HG02885 (cell line): ENCODE measurements at regions not wholly inside any gene's neighbourhood (a gene's known extent, or its start where the extent isn't known, plus 50 kb on each side); places are given as distances from the start of the nearest gene placed in this dataset.

ENCODE experiments used
- ATAC-seq: cut with Tn5 transposase; IDR thresholded peaks from one replicate; pipeline ENCODE4 v1.9.1; 2021; ENCODE audit warnings: mild to moderate bottlenecking; ENCODE audit not compliant: unreplicated experiment, poor library complexity

DNA sequence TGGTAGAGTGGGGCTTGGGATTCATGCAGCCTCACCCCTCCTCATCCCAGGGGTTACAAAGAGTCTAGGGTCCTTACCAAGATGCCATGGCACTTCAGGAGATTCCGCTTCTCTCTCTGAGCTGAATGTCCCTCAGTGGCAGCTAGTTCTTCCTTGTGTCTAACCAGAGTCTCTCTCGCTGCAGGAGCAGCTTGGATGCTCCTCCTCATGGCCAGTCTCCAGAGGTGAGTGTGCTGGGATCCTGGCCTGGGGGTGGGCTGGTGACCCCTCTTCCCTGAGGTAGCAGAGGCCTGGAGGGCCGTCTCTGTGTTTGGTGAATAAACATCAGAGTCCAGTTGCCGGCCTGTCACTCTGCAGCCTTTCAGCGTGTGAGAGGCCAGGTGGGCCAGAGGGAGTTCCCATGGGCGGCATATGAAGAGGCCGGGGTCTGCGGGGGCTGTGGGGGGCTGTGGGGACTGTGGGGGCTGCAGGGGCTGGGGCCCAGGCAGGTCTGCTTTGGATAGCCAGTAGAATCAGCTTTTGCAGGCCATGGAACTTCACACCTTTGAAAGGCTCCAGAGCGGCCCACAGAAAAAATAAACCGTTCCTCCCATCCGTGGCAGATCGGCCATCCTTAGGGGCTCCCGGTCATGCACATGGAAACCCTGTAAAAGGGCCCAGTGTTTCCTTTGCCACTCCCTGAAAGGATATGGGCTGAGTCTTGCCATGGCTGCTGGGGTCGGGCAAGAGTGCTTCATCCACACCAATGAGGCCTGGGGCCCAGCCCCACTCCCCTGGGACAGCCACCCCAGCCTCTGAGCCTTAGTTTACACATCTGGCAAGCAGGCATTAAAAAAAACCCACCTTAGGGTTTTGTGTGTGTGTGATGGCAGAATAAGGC is 256.4 kb downstream of the FOXD2 start:
- no peak for ATAC-seq

DNA sequence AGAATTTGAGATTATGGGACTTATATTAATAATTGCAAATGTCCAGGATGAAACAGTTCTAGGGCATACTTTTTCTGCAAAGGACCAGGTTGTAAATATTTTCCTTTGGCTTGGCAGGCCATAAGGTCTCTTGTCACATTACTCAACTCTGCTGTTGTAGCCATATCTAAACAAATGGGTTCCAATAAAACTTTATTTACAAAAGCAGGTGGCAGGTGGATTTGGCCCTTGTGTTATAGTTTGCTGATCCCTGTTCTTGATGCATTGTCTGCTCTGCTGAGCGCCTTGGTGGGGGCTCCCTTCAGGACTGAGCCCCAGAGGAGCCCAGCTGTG is 258.5 kb downstream of the FOXD2 start:
- no peak for ATAC-seq

DNA sequence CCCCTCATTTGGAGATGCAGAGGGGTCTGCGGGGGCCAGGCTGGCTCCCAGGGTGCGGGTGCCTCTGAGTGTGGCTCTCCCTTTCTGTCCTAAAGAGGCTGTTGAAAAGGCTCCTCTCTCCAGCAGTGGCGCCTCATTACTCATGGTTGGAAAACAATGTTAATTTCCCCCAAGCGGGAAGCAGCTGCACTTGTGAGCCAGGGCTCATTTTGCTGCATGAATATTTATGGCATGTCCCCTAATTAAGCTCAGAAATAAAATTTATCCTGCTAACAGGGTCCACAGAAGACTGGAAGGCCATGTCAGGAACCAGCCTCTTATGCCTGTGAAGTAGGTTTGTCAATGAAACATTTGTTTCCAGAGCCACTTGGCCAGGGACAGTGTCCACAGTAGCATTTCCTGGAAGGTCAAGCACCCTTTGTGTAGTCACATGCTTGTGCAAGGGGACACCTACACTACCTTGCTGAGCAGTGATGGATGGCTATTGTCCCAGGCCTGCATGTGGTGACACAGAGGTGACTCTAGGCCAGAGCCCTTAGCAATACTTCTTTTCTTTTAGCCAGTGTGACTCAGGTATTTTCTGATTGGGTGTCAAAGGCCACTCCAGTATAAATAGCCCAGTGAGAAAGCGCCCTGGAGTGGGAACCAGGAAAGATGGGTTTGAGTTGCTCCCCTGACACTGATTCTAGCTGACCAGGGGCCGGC is 259.0 kb downstream of the FOXD2 start:
- no peak for ATAC-seq

DNA sequence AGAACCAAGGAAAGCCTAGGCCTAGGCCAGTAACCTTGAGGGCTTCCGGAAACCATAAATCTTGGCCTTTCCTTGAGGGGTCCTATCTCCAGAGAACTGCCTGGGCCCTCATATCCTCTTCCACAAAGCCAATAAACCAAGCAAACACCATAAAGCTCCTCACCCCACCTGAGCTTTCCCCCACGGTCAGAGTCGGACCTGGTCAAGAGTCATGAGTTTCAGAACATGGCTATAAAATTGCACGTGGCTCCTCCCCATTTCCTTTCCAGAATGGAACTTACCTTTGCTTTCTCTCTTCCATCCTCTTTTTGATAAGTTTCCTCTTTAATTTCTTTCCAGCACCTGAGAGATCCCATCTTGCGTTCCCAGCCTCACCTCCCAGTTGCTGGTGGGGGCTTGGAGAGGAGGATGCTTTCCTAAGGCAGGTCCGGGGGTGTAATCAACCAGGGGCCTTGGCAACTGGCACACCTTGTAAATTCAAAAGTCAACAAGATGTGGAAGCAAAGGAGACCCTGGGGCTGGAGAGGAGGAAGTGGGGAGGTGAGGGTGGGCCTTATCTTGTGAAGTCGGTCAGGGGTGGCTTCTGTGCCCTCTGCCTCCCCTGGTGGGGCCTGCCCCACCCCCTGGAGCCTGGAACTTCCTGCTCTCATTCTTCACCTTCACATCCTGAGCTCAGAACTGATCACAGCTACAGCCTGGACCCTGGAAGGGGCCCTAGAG is 259.9 kb downstream of the FOXD2 start:
- ATAC-seq: no peak

DNA sequence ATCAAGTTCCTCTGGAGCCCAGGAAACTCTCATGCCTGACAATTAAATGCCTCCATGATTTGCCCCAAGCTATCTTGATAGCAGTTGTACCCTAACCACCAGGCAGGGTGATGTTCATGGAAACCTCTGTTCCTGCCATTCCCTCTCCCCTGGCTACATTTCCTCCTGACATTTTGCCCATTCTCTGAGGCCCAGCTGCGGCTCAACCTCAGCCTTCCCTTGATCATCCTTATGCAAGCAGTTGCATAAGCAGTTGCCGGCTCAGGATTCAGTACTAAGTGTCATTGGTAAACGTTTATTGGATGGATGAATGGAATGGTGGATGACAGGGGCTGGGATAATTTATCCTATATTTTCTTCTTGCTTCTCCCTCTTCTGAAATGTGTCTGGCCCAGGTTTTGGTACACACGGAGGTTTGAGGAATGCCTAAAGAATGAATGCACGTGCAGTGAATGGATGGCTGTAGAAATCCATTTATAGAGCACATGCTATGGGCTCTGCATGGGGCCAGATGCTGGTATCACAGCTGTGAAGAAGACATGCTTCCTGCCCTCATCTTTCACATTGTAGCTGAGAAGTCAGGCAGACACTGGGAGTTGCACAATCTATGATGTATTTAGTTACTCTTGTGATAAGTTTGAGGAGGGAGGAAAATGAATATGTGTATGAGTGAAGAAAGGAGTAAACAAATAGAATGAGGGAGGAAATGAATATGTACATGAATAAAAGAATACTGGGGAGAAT is 261.8 kb downstream of the FOXD2 start:
- no peak for ATAC-seq

DNA sequence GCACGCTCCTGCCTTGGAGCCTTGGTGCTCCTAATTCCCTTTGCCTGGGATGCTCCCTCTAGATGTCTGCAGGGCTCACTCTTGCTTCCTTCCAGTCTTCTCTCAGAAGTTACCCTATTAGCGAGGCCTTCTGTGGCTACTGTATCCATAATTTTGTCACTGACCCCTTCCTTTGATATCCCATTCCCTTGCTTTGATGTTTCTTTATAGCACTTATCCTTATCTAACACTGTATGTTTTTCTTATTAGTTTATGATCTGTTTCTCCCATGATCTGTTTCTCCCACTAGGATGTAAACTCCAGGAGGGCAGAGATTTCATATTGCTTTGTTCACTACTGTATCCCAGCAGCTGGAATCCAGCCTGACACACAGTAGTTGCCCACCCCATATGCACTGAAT is 263.4 kb downstream of the FOXD2 start:
- no peak for ATAC-seq

DNA sequence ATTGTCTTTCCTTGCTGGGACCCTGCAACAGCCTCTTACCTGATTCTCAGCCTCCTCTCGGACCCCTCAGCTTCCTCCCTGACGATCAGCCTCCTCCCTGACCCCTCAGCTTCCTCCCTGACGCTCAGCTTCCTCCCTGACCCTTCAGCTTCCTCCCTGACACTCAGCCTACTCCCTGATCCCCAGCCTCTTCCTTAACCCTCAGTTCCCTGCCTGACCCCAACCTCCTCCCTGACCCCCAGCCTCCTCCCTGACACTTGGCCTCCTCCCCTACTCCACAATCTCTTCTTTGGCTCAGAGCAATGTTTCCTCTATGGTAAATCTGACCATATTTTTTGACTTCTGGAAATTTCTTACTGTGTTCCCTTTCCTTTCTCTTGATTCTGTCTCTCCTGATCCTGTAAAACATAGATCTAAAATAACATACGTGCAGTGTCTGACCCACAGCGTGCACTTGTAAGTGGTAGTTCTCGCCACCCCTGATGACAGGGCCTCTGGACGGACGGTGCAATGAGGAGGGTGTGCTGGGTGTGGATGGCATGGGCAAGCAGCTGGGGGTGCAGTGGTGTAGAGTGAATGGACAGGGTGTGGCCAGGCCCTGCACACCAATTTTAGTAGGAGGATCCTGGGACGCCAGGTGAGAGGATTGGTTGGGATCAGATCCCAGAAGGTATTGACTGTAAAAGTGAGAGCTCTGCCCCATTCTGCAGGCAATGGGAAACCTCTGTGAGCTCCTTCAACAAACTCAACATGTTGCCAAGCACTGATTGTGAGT is 264.1 kb downstream of the FOXD2 start:
- no peak for ATAC-seq

DNA sequence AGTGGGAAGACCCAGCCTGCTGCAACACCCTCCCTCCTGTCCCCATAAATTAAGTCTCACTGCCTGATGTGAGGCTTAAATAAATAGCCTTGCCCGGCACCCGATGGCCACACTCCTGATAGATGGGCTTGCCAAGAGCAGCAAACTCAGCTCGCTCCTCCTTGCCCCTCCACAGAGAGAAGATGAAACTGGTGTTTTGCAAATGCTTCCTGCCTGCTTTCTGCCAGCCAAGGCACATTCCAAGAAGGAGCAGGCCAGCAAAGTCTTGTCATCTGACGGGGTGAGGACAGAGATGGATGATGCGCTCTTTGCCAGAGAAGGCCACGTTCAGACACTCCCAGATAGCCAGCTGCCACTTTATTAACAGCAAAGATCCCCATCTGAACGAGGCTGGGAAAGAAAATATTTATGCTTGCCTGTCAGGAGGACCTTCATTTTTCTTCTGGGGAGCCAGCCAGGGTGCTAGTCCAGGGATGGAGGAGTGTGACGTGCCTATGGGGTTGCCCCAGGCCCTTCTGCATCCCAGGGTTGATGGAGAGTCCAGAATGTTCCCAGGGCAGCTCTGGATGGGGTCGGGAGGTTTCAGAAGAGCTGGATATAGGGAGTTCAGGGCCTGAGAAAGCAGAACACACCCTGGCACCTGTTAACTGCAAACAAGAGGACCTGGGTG is 265.4 kb downstream of the FOXD2 start:
- ATAC-seq: no peak

DNA sequence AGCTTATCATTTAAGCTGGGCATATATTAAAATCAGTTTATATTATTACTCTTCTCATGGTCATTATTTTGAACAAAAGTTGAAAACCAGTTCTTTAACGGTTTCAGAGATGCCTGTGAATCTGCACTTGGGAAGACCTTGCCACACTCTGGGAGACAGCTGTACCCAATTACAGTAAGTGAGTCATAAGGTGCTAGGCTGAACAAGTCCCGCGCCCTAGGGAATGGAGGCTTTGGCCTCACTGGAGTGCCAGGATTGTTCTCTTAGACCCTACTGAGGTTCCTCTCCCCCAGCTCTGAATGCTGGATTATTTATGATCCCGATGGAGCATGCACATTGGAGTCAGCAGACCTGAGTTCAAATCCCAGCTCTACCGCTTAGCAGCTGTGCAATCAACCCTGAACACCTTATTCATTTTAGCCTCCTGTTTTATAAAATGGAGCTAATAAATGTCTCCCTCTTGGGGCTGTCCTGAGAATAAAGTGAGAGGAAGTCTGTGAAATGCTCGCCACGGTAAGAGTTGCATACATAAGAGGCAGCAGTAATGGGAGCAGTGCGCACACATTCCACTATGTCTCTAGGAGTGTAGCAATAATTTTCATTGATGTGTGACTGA is 266.2 kb downstream of the FOXD2 start:
- ATAC-seq: no peak

DNA sequence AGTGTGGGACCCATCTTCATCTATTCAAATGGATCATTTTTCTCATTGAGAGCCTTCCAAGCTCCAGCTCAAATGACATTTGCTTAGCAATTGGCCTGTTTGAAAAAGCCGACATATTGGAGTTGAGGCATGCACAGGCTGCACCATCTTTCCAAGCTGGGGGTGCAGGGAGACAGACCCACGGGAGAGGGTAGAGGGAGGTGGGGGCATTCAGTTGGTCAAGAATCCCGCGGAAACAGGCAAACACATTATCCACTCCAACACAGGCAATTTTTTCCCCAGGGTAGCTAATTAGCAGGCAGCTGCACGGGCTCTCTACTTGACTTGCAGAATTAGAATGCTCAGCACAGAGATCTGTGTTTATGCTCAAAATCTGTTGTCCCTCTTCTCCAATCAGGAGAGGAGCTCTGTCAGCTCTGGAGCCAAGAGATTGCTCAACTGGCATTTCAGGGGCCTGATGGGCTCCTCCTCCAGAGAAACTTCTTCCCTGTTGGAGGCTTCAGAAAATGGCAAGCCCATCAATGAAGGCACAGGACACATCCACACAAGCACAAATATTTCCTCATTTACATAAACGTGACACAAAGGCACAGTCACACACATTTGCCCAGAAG is 267.8 kb downstream of the FOXD2 start:
- no peak for ATAC-seq

DNA sequence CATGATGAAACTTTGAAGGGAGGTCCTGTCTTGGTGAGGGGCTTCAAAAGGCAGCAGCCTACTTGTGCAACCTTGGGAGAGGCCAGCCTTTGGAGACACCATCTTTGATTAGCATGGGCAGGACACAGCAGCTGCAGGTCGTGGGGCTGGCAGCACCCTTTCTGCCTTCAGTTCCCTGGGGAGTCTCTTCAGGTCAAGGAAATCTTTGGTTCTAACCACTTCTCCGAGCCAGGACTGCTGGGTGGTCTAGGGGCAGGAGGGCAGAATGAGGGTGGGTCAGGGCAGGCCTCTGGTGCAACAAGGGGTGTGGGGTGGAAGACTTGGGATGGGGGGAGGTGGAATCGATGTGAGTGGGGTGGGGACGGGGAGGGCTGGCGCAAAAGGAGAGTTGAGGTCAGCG is 269.7 kb downstream of the FOXD2 start:
- no peak for ATAC-seq

DNA sequence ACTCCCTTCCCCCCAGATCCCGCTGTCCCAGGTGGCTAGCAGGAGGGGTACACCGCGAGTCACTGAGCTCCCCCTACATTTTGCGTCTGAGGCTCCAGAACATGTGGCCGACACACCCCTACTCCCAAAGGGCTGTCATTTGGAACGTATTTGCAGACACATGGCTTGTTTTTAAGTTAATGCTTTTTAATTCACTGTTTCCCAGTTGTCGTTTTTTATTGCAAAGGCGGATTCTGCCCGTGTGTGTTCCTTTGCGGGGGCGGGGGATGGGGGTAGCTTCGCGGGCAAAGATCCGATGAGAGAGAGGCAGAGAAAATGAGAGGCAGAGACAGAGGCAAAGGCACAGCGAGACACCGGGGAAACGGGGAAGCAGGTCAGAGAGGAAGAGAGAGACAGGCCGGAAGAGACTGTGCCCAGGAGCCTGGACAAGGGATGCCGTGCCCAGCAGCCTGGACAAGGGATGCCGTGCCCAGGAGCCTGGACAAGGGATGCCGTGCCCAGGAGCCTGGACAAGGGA is 270.2 kb downstream of the FOXD2 start:
- ATAC-seq: no peak

DNA sequence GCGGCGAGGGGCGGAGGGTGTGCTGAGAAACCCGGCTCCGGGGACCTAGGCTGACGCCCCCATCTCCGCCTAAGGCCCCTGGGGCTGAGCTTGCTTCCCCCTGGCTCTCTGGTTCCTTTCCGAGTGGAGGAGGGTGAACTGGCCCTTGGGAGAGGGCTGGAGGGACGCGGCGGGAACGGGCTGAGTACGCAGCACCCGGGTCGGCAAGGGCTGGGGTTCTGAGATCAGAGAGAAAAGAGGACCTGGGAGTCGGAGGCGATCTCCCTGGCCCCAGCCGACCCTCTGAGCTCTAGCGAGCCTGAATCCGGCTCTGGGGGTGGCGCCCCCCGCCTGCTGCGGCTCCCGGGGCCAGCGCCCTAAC is 270.8 kb downstream of the FOXD2 start:
- ATAC-seq: no peak

DNA sequence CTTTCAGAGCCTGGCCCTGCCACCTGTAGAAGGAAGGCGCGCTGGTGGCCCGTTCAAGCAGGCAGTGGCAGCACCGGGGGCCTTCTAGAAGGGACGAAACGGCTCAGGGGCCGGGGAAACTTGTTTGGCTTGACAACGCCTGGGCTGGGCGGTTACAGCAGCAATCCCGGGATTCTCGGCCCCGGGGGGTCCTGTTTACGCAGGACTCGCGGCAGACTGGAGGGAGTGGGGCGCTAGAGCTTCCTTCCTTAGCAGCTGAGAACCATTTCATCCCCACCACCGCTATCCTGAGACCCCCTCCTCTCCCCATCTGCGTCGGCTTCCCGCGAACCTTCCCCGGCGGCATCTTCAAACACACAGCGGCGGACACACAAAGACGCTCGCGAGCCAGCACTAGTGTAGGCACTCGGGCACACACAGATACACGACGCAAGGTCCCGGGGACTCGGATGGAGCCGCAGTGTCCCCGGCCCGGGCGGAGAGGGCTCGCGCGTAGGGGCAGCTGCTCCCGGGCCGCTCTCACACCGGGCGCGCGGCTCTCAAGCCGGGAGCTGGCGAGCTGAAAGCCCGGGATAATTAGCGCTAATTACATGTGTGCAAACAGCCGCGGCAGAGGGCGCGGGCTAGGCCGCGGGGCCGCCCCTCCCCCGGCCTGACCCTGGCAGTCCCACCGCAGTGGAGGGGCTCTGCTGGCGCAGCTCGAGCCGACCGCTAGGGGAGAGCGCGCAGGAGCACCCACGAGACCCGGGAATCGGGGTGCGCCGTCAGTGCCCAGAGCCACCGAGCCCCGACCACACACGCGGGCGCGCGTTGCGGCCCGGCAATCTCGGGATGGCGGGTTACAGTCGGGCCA is 271.4 kb downstream of the FOXD2 start:
- no peak for ATAC-seq

DNA sequence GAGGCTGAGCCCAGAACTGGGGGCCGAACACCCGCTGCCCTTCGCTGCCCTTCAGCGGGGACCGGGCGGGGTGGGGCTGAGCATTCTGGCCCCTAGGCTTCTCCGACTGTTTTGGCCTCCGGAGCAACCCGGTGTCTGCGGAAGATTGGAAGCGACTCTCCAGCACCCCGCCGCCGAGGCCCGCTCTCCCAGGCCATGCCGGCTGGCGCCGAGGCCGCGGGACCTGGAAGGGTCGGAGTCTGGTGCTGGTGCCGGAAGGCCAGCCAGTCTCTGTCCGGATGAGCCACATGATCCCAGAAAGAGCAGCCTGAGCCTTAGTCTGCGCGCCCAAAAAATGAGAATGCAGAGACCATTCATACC is 272.0 kb downstream of the FOXD2 start:
- no peak for ATAC-seq

DNA sequence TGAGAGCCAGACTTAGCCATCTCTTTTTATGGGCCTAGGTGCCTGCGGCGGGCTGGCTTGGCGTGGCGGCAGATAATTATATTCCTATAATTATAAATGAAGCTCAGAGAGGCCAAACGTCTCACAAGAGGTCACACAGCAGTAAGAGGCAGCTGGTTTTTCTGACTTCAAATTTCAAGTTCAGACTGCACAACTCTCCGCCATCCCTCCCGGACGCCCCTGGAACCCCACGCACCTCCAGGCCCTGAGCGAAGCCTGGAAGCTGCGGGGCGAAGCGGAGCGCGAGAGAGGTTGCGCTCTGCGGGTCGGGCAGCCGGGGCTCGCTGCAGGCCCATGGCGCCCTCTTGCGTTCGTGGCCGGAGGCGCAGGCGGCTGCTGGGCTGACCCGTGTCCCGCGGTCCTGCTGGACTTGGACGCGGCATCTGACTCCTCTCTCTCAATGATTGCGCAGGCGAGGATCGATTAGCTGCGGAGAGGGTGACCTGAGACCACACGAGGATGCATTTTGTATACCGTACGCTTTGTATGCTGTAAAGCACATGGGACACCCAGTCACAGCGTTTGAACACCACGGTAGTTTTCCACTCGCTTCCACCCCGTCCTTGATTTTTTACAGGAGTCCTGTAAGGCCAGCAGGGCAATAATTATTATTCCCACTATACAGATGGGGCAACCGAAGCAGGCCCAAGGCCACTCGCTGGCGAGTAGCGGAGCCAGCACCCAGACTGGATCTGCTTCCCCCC is 272.7 kb downstream of the FOXD2 start:
- ATAC-seq: peak; percentile 65
